Liver (tissue), 7 donors: ENCODE measurements at regions not wholly inside any gene's neighbourhood (a gene's known extent, or its start where the extent isn't known, plus 50 kb on each side); places are given as distances from the start of the nearest gene placed in this dataset.

Experiments
- DNase-seq: peaks from one replicate; pipeline ENCODE4 v3.0.0-alpha.2; 2017; ENCODE audit warnings: low spot score
- H3K27ac ChIP-seq, 2 donors: one replicate each; pipeline ENCODE4 v1.7.0; 2013; ENCODE audit warnings: inconsistent platforms in 2 of 2, low read length in 2 of 2, control low read depth in 1 of 2, low read depth in 1 of 2, mild to moderate bottlenecking in 1 of 2
- H3K27me3 ChIP-seq, 4 donors: one replicate each; pipeline versions ENCODE4 v1.6.1 to v1.7.0; 2013; ENCODE audit warnings: low read length in 3 of 4, inconsistent platforms in 1 of 4, mild to moderate bottlenecking in 1 of 4, moderate library complexity in 1 of 4; ENCODE audit not compliant: control insufficient read depth in 4 of 4, insufficient read depth in 4 of 4
- H3K36me3 ChIP-seq, 4 donors: one replicate each; pipeline versions ENCODE4 v1.6.1 to v1.7.0; 2013; ENCODE audit warnings: low read length in 3 of 4, mild to moderate bottlenecking in 3 of 4, low read depth in 1 of 4, moderate library complexity in 1 of 4; ENCODE audit not compliant: control insufficient read depth in 4 of 4, insufficient read depth in 3 of 4
- H3K4me1 ChIP-seq, 4 donors: one replicate each; pipeline versions ENCODE4 v1.6.1 to v1.7.0; 2013; ENCODE audit warnings: low read length in 3 of 4, mild to moderate bottlenecking in 3 of 4, moderate library complexity in 1 of 4; ENCODE audit not compliant: control insufficient read depth in 4 of 4, insufficient read depth in 4 of 4
- H3K4me3 ChIP-seq, 3 donors: one replicate each; pipeline versions ENCODE4 v1.6.1 to v1.7.0; 2013; ENCODE audit warnings: low read length in 3 of 3, control low read depth in 1 of 3, low read depth in 1 of 3, mild to moderate bottlenecking in 1 of 3
- H3K9ac ChIP-seq, 2 donors: one replicate each; pipeline ENCODE4 v1.7.0; 2013; ENCODE audit warnings: low read length in 2 of 2, mild to moderate bottlenecking in 2 of 2, moderate library complexity in 2 of 2, control low read depth in 1 of 2, low read depth in 1 of 2
- H3K9me3 ChIP-seq, 4 donors: one replicate each; pipeline versions ENCODE4 v1.6.1 to v1.7.0; 2013; ENCODE audit warnings: low read length in 3 of 4; ENCODE audit not compliant: control insufficient read depth in 4 of 4
- EGR1 ChIP-seq, 2 donors: IDR thresholded peaks; 2 replicates each; pipeline ENCODE4 v1.6.1; 2016 to 2018; ENCODE audit warnings: antibody characterized with exemption in 2 of 2, low read depth in 2 of 2
- FOXA1 ChIP-seq: IDR thresholded peaks from 2 replicates; pipeline ENCODE4 v1.6.1; 2016; ENCODE audit warnings: antibody characterized with exemption
- FOXA2 ChIP-seq: IDR thresholded peaks from 2 replicates; pipeline ENCODE4 v1.6.1; 2016; ENCODE audit warnings: antibody characterized with exemption
- GABPA ChIP-seq, 2 donors: IDR thresholded peaks in 1 of 2; conservative IDR thresholded peaks in 1 of 2; 2 replicates each; pipeline ENCODE4 v1.6.1; 2016; ENCODE audit warnings: antibody characterized with exemption in 2 of 2, mild to moderate bottlenecking in 1 of 2, moderate library complexity in 1 of 2
- HNF4A ChIP-seq, 2 donors: conservative IDR thresholded peaks; 2 replicates each; pipeline ENCODE4 v1.6.1; 2016; ENCODE audit warnings: antibody characterized with exemption in 2 of 2, mild to moderate bottlenecking in 2 of 2
- HNF4G ChIP-seq: IDR thresholded peaks from 2 replicates; pipeline ENCODE4 v1.6.1; 2016; ENCODE audit warnings: antibody characterized with exemption
- JUND ChIP-seq, 2 donors: IDR thresholded peaks; 2 replicates each; pipeline ENCODE4 v1.6.1; 2016; ENCODE audit warnings: antibody characterized with exemption in 2 of 2
- NR2F2 ChIP-seq: IDR thresholded peaks from 2 replicates; pipeline ENCODE4 v1.6.1; 2016; ENCODE audit warnings: antibody characterized with exemption
- RAD21 ChIP-seq, 2 donors: IDR thresholded peaks; 2 replicates each; pipeline ENCODE4 v1.6.1; 2016; ENCODE audit warnings: antibody characterized with exemption in 2 of 2, mild to moderate bottlenecking in 2 of 2
- RXRA ChIP-seq, 2 donors: IDR thresholded peaks; 2 replicates each; pipeline ENCODE4 v1.6.1; 2017 to 2018; ENCODE audit warnings: antibody characterized with exemption in 2 of 2, mild to moderate bottlenecking in 1 of 2
- YY1 ChIP-seq: IDR thresholded peaks from 2 replicates; pipeline ENCODE4 v1.6.1; 2016; ENCODE audit warnings: antibody characterized with exemption, mild to moderate bottlenecking
- WGBS: extraction: QIAGEN DNeasy Blood & Tissue Kit; methylation state at CpG from one replicate; pipeline ENCODE4 v1.1.7; 2013; 5-methylcytosine and 5-hydroxymethylcytosine counted together
- TF ChIP-seq, protein P1 (sequence below): IDR thresholded peaks from 2 replicates; pipeline ENCODE4 v1.6.1; 2016; ENCODE audit warnings: antibody characterized with exemption
- TF ChIP-seq, protein P2 (sequence below): IDR thresholded peaks from 2 replicates; pipeline ENCODE4 v1.6.1; 2016; ENCODE audit warnings: antibody characterized with exemption
- TF ChIP-seq, protein P3 (sequence below): IDR thresholded peaks from 2 replicates; pipeline ENCODE4 v1.6.1; 2016; ENCODE audit warnings: antibody characterized with exemption
- donor health status: healthy.
- donor health status: healthy.
- donor health status: healthy.
- donor health status: healthy.

DNA sequence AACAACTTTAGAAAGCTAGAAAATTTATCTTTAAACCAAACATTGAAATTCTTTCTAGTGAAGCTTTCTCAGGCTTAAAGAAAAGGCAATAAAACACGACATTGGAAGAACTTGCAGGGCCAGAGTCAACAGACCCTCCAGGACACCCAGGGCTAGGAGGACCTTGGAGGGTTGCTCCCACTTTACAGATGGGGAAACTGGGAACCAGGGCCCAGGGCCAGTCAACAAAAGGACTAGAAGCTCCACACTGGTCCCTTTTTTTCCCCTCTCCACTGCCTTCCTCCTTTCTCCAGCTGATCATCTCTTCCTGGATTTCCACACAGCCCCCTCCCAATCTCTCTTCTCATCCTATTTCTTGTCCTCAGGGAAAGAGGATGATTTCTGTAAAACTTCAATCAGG is 307.7 kb upstream of the CDH5 start:
- WGBS = 43% methylated on average over 1 of the region's 1 CpG
- H3K9ac ChIP-seq = no peak overlapping the region
- H3K4me3 ChIP-seq = no peak overlapping the region
- no peak for DNase-seq
- no peak overlapping the region for H3K27ac ChIP-seq
- no peak for TF ChIP-seq RAD21 (IDR thresholded peaks at IDR 0.05)
- no peak for TF ChIP-seq HNF4G
- peaks cover 0 to 11% (median 2%) of the 10 kb centered on the region in 4 donors for H3K27me3 ChIP-seq
- no peaks in the 10 kb centered on the region for H3K9me3 ChIP-seq
- H3K4me1 ChIP-seq = no peaks in the 10 kb centered on the region
- no peaks in the 10 kb centered on the region for H3K36me3 ChIP-seq

DNA sequence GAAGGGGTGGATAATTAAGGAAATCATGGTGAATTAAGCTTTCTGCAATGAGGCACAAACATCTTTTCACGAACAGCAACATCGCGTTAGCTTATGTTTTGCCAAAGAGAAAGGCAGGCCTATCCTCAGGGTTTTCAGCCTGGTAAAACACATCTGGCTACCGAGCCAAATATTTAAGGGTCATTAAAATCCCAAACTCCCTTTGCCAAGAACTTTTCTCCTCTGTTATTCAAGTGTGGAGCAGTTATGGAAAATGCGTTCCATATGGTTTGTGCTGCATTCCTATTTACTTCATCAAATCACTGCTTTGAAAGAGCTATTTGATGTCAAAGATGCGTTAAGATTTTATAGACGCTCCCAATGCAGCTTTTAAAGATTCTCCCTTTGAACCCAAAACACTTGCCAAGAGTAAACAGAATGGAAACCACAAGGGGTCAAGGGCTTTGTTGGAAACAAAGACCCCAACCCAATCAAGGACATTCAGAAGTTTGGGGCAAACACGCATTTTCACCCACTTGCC is 308.3 kb upstream of the CDH5 start:
- no peaks in the 10 kb centered on the region for H3K9me3 ChIP-seq
- TF ChIP-seq HNF4A (conservative IDR thresholded peaks at IDR 0.05) (no peak), EGR1 (IDR thresholded peaks at IDR 0.05; ENCODE audit: low read depth in 2 of 2) (no peak), FOXA1 (no peak), GABPA (IDR thresholded peaks at IDR 0.05 in 1 of 2, conservative IDR thresholded peaks at IDR 0.05 in 1 of 2) (no peak), NR2F2 (no peak), HNF4G (no peak), RXRA (IDR thresholded peaks at IDR 0.05) (no peak), JUND (IDR thresholded peaks at IDR 0.05) (no peak), FOXA2 (no peak), RAD21 (IDR thresholded peaks at IDR 0.05) (no peak), YY1 (no peak)
- TF ChIP-seq, protein P1, sequence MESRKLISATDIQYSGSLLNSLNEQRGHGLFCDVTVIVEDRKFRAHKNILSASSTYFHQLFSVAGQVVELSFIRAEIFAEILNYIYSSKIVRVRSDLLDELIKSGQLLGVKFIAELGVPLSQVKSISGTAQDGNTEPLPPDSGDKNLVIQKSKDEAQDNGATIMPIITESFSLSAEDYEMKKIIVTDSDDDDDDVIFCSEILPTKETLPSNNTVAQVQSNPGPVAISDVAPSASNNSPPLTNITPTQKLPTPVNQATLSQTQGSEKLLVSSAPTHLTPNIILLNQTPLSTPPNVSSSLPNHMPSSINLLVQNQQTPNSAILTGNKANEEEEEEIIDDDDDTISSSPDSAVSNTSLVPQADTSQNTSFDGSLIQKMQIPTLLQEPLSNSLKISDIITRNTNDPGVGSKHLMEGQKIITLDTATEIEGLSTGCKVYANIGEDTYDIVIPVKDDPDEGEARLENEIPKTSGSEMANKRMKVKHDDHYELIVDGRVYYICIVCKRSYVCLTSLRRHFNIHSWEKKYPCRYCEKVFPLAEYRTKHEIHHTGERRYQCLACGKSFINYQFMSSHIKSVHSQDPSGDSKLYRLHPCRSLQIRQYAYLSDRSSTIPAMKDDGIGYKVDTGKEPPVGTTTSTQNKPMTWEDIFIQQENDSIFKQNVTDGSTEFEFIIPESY = no peak
- TF ChIP-seq, protein P2, sequence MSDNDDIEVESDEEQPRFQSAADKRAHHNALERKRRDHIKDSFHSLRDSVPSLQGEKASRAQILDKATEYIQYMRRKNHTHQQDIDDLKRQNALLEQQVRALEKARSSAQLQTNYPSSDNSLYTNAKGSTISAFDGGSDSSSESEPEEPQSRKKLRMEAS = no peak
- TF ChIP-seq, protein P3, sequence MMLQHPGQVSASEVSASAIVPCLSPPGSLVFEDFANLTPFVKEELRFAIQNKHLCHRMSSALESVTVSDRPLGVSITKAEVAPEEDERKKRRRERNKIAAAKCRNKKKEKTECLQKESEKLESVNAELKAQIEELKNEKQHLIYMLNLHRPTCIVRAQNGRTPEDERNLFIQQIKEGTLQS = no peak
- DNase-seq = no peak
- no peaks in the 10 kb centered on the region for H3K36me3 ChIP-seq
- H3K4me1 ChIP-seq = no peaks in the 10 kb centered on the region
- H3K27ac ChIP-seq = no peak overlapping the region
- WGBS = 85% methylated on average over 8 of the region's 8 CpGs
- no peak overlapping the region for H3K9ac ChIP-seq
- no peak overlapping the region for H3K4me3 ChIP-seq
- peaks cover 0 to 6% (median 2%) of the 10 kb centered on the region in 4 donors for H3K27me3 ChIP-seq

DNA sequence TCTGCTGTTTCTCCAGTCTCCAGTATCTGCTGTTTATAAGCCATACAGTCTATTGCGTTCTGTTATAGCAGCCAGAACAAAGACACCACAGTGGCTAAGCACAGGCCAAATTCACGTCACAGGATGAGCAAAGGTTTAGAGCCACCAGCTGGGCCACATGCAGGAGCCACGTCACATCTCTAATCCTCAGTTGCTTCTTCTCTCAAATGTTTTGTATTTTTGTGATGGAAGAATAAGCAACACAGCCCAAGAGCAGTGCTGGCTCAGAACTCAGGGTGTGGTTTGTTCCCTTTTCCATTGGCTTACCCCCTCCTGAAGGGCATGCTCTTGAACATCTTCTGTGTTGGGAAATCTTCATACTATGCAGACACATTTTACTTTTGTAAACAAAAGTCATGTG is 309.4 kb upstream of the CDH5 start:
- no peak for TF ChIP-seq GABPA (IDR thresholded peaks at IDR 0.05 in 1 of 2, conservative IDR thresholded peaks at IDR 0.05 in 1 of 2)
- TF ChIP-seq YY1 = no peak
- no peak for TF ChIP-seq RAD21 (IDR thresholded peaks at IDR 0.05)
- TF ChIP-seq JUND (IDR thresholded peaks at IDR 0.05) = no peak

More for the DNA sequence above, 309.4 kb upstream of the CDH5 start:
- no peak overlapping the region for H3K27ac ChIP-seq
- no peaks in the 10 kb centered on the region for H3K4me1 ChIP-seq
- no peaks in the 10 kb centered on the region for H3K9me3 ChIP-seq
- no peak overlapping the region for H3K9ac ChIP-seq
- no peak for DNase-seq
- no peak overlapping the region for H3K4me3 ChIP-seq
- 66% methylated on average over 3 of the region's 3 CpGs for WGBS
- H3K27me3 ChIP-seq = peaks cover 0 to 3% (median 2%) of the 10 kb centered on the region in 4 donors
- no peaks in the 10 kb centered on the region for H3K36me3 ChIP-seq
